IPS DF 6.9 (cell line): ENCODE measurements at regions not wholly inside any gene's neighbourhood (a gene's known extent, or its start where the extent isn't known, plus 50 kb on each side); places are given as distances from the start of the nearest gene placed in this dataset.
A peak's percentile ranks its signal among the peaks of the same experiment; 100 is the strongest.

Experiments
- DNase-seq: peaks from one replicate; pipeline ENCODE4 v3.0.0-alpha.2; 2013; ENCODE audit warnings: low read depth, low spot score
- H3K27ac ChIP-seq: one replicate; pipeline ENCODE4 v1.5.1; 2013; ENCODE audit warnings: low read length, control low read depth
- H3K27me3 ChIP-seq: 2 replicates; pipeline ENCODE4 v1.6.1; 2013; ENCODE audit warnings: mild to moderate bottlenecking, low read length; ENCODE audit not compliant: control insufficient read depth, insufficient read depth
- H3K36me3 ChIP-seq: 2 replicates; pipeline ENCODE4 v1.6.1; 2013; ENCODE audit warnings: low read length; ENCODE audit not compliant: control insufficient read depth, insufficient read depth
- H3K4me1 ChIP-seq: 2 replicates; pipeline ENCODE4 v1.6.1; 2013; ENCODE audit warnings: low read length; ENCODE audit not compliant: control insufficient read depth, insufficient read depth
- H3K4me3 ChIP-seq: 2 replicates; pipeline ENCODE4 v1.5.1; 2013; ENCODE audit warnings: mild to moderate bottlenecking, low read length
- H3K9me3 ChIP-seq: 2 replicates; pipeline ENCODE4 v1.6.1; 2013; ENCODE audit warnings: low read length, inconsistent platforms; ENCODE audit not compliant: control insufficient read depth, insufficient read depth
- whole genome bisulfite sequencing: extraction: QIAGEN DNeasy Blood & Tissue Kit; methylation state at CpG from one replicate; pipeline ENCODE4 v1.1.7; 2013; ENCODE audit warnings: mixed read lengths, missing lambda C conversion rate; ENCODE audit not compliant: insufficient read length, insufficient coverage; 5-methylcytosine and 5-hydroxymethylcytosine counted together

GRCh38 chr13:89923736-89924135 is 1423.8 kb upstream of the MIR17HG start:
- Histone ChIP-seq H3K27me3 (no peaks in the 10 kb centered on the region), H3K4me1 (no peaks in the 10 kb centered on the region), H3K9me3 (no peaks in the 10 kb centered on the region), H3K4me3 (no peak overlapping the region), H3K36me3 (no peaks in the 10 kb centered on the region), H3K27ac (no peak overlapping the region)
- DNase-seq = no peak
- no CpG with 5 or more reads among the region's 2 CpGs for WGBS

DNA sequence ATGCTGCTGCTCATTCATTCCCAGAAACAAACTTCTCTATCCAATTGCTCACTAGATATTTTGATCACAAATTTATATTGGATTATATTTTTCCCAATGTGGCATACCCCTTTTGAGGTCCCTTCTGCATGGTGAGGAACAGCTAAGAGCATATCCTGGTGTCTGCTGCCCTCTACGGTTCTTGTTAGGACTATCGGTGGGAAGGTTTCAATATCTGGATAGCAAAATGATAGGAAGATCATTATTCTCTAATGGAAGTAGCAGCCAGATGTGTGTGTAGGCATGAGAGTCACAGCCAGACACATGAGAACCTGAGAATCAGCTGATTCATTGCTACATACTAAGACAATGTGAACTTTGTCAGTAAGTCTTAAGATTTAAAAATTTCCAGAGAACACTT is 1422.4 kb upstream of the MIR17HG start:
- H3K4me3 ChIP-seq = no peak overlapping the region
- WGBS = no CpG with 5 or more reads among the region's 2 CpGs
- H3K27me3 ChIP-seq = no peaks in the 10 kb centered on the region
- H3K9me3 ChIP-seq = no peaks in the 10 kb centered on the region
- DNase-seq = peak; percentile 31
- H3K27ac ChIP-seq = no peak overlapping the region
- no peaks in the 10 kb centered on the region for H3K4me1 ChIP-seq
- H3K36me3 ChIP-seq = no peaks in the 10 kb centered on the region

DNA sequence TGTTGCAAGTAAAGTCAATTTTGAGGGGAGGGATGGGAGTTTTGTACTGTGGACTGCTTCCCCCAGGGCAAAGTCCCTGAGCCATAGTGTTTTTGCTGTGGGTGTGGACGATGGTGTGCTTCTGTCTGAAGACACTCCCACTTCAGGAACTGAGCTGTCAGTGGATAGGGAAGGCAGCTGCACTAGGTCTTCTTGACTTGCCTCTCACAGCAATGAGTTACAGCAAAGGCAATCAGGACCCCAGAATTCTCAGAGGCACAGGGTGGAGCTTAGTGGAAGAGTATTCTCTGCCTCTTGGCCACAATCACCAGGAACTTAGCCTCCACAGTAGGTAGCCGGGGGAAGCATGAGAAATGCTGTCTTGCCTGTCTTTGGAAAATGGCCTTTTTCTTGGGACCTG is 1416.6 kb upstream of the MIR17HG start:
- no peaks in the 10 kb centered on the region for H3K4me1 ChIP-seq
- H3K27ac ChIP-seq = no peak overlapping the region
- H3K9me3 ChIP-seq = no peaks in the 10 kb centered on the region
- H3K4me3 ChIP-seq = no peak overlapping the region
- no peaks in the 10 kb centered on the region for H3K36me3 ChIP-seq
- no peaks in the 10 kb centered on the region for H3K27me3 ChIP-seq
- no CpG with 5 or more reads among the region's 2 CpGs for WGBS
- no peak for DNase-seq

GRCh38 chr13:89932902-89933301 is 1414.6 kb upstream of the MIR17HG start:
- DNase-seq = no peak
- Histone ChIP-seq H3K27ac (no peak overlapping the region), H3K27me3 (no peaks in the 10 kb centered on the region), H3K4me3 (no peak overlapping the region), H3K9me3 (no peaks in the 10 kb centered on the region), H3K4me1 (no peaks in the 10 kb centered on the region), H3K36me3 (no peaks in the 10 kb centered on the region)
- no CpG with 5 or more reads among the region's 8 CpGs for WGBS

GRCh38 chr13:89936256-89936655 is 1411.2 kb upstream of the MIR17HG start:
- Histone ChIP-seq H3K4me3 (no peak overlapping the region), H3K9me3 (no peaks in the 10 kb centered on the region), H3K4me1 (no peaks in the 10 kb centered on the region), H3K27ac (no peak overlapping the region), H3K27me3 (no peaks in the 10 kb centered on the region), H3K36me3 (no peaks in the 10 kb centered on the region)
- DNase-seq = no peak
- no CpG with 5 or more reads among the region's 4 CpGs for WGBS

GRCh38 chr13:89937420-89937819 is 1410.1 kb upstream of the MIR17HG start:
- H3K36me3 ChIP-seq = no peaks in the 10 kb centered on the region
- no peak overlapping the region for H3K4me3 ChIP-seq
- no CpG with 5 or more reads among the region's 3 CpGs for WGBS
- H3K9me3 ChIP-seq = no peaks in the 10 kb centered on the region
- H3K27ac ChIP-seq = no peak overlapping the region
- H3K4me1 ChIP-seq = no peaks in the 10 kb centered on the region
- H3K27me3 ChIP-seq = no peaks in the 10 kb centered on the region
- no peak for DNase-seq

DNA sequence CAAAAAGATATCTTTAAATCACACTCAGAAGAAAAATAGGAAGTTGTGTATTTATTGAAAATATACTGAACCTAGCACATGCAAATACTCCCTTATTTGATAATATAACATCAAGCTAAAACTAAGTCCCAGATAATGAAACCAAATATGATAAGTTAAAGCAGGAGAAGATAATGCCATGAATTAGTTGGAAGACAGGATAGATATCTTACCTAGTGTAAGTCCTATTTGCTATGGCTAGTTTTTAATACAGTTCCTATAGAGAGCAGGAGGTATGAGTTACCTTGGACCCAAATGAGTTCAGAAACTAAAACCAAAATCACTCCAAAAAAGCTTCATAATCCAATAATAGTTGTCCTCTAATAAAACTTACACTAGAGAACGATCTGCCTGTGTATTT is 1407.1 kb upstream of the MIR17HG start:
- no CpG with 5 or more reads among the region's 1 CpG for WGBS
- DNase-seq = no peak

GRCh38 chr13:89943139-89943538 is 1404.3 kb upstream of the MIR17HG start:
- Histone ChIP-seq H3K4me3 (no peak overlapping the region), H3K9me3 (no peaks in the 10 kb centered on the region), H3K27ac (no peak overlapping the region), H3K4me1 (no peaks in the 10 kb centered on the region), H3K36me3 (no peaks in the 10 kb centered on the region), H3K27me3 (no peaks in the 10 kb centered on the region)
- DNase-seq = no peak

More for the DNA sequence above, 1407.1 kb upstream of the MIR17HG start:
- Histone ChIP-seq H3K4me3 (no peak overlapping the region), H3K36me3 (no peaks in the 10 kb centered on the region), H3K4me1 (no peaks in the 10 kb centered on the region), H3K9me3 (no peaks in the 10 kb centered on the region), H3K27me3 (no peaks in the 10 kb centered on the region), H3K27ac (no peak overlapping the region)

- no peaks in the 10 kb centered on the region for H3K4me1 ChIP-seq
- DNase-seq = no peak
- no peak overlapping the region for H3K27ac ChIP-seq
- H3K36me3 ChIP-seq = no peaks in the 10 kb centered on the region
- no peak overlapping the region for H3K4me3 ChIP-seq
- no peaks in the 10 kb centered on the region for H3K9me3 ChIP-seq
- H3K27me3 ChIP-seq = no peaks in the 10 kb centered on the region
Measured at GRCh38 chr13:89950225-89950624, 1397.3 kb upstream of the MIR17HG start.

- H3K27me3 ChIP-seq = no peaks in the 10 kb centered on the region
- H3K4me3 ChIP-seq = no peak overlapping the region
- no peaks in the 10 kb centered on the region for H3K36me3 ChIP-seq
- no CpG with 5 or more reads among the region's 3 CpGs for WGBS
- DNase-seq = no peak
- no peaks in the 10 kb centered on the region for H3K9me3 ChIP-seq
- H3K27ac ChIP-seq = no peak overlapping the region
- no peaks in the 10 kb centered on the region for H3K4me1 ChIP-seq
Measured at GRCh38 chr13:89951341-89951740, 1396.1 kb upstream of the MIR17HG start.

DNA sequence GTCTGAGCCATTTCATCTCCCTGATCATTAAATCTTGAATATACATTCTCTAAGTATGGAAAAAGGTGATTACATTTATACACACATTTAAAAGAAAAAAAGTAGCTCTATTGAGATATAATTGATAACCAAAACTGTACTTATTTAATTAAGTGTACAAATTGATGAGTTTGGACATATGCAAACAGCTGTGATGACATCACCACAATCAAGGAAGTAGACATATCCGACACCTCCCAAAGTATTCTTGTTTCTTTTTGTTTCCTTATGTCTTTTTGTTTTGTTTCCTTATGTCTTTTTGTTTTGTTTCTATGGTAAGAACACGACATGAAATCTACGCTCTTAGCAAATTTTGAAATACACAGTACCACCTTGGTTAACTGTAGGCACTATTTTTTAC is 1393.9 kb upstream of the MIR17HG start:
- Histone ChIP-seq H3K4me3 (no peak overlapping the region), H3K9me3 (no peaks in the 10 kb centered on the region), H3K4me1 (no peaks in the 10 kb centered on the region), H3K27ac (no peak overlapping the region), H3K27me3 (no peaks in the 10 kb centered on the region), H3K36me3 (no peaks in the 10 kb centered on the region)
- WGBS = no CpG with 5 or more reads among the region's 3 CpGs
- DNase-seq = no peak
